GM12874 (cell line): ENCODE measurements at regions not wholly inside any gene's neighbourhood (a gene's known extent, or its start where the extent isn't known, plus 50 kb on each side); places are given as distances from the start of the nearest gene placed in this dataset.

Source experiments
- CTCF ChIP-seq: IDR thresholded peaks from 2 replicates; pipeline ENCODE4 v1.5.1; 2011; ENCODE audit warnings: low read depth, mild to moderate bottlenecking, control low read depth, low read length, moderate library complexity; ENCODE audit not compliant: insufficient read depth

- no peak for TF ChIP-seq CTCF
Measured at GRCh38 chr13:44762911-44763310, 186.8 kb upstream of the TSC22D1 start.

- no peak for TF ChIP-seq CTCF
Measured at GRCh38 chr13:44760434-44760833, 184.3 kb upstream of the TSC22D1 start.

GRCh38 chr13:44759384-44760360, 183.5 kb upstream of the TSC22D1 start:
- TF ChIP-seq CTCF: no peak

GRCh38 chr13:44758630-44759383, 182.7 kb upstream of the TSC22D1 start:
- TF ChIP-seq CTCF: no peak

- TF ChIP-seq CTCF: no peak
Measured at GRCh38 chr13:44757671-44758070, 181.5 kb upstream of the TSC22D1 start.

GRCh38 chr13:44756276-44756810, 180.2 kb upstream of the TSC22D1 start:
- no peak for TF ChIP-seq CTCF

- no peak for TF ChIP-seq CTCF
Measured at GRCh38 chr13:44755872-44756271, 179.7 kb upstream of the TSC22D1 start.
